Neural progenitor cell (in vitro differentiated cells): ENCODE measurements at regions not wholly inside any gene's neighbourhood (a gene's known extent, or its start where the extent isn't known, plus 50 kb on each side); places are given as distances from the start of the nearest gene placed in this dataset.

Source experiments
- CTCF ChIP-seq: fragments of 200-600 bp; sonication (generic); IDR thresholded peaks from 2 replicates; pipeline ENCODE4 v1.5.1; 2017; ENCODE audit warnings: antibody characterized with exemption, mild to moderate bottlenecking
- EZH2 ChIP-seq: fragments of 200-600 bp; sonication (generic); IDR thresholded peaks from 2 replicates; pipeline ENCODE4 v1.6.1; 2017; ENCODE audit warnings: antibody characterized with exemption, mild to moderate bottlenecking, moderate library complexity

GRCh38 chr5:90037646-90038045 lies 371.9 kb downstream of the CETN3 start:
- no peak for TF ChIP-seq CTCF
- no peak for TF ChIP-seq EZH2
